Smooth muscle cell (in vitro differentiated cells): ENCODE measurements at regions not wholly inside any gene's neighbourhood (a gene's known extent, or its start where the extent isn't known, plus 50 kb on each side); places are given as distances from the start of the nearest gene placed in this dataset.
A peak's percentile ranks its signal among the peaks of the same experiment; 100 is the strongest.

ENCODE experiments used
- DNase-seq: peaks from one replicate; lab custom pipeline; 2025; ENCODE audit not compliant: unreplicated experiment; lab: John Stamatoyannopoulos, UW
- H2AFZ ChIP-seq: fragments of 200-600 bp; sonication (generic); 2 replicates; pipeline ENCODE4 v1.6.0; 2016; ENCODE audit warnings: antibody characterized with exemption, low read depth, mild to moderate bottlenecking
- H3F3A ChIP-seq: fragments of 200-600 bp; sonication (generic); 2 replicates; pipeline ENCODE4 v1.6.0; 2017; ENCODE audit warnings: antibody characterized with exemption, low read depth
- H3K27ac ChIP-seq: fragments of 200-600 bp; sonication (generic); 2 replicates; pipeline ENCODE4 v1.5.1; 2016; ENCODE audit warnings: low read depth, mild to moderate bottlenecking
- H3K27me3 ChIP-seq: fragments of 200-600 bp; sonication (generic); 2 replicates; pipeline ENCODE4 v1.6.1; 2016; ENCODE audit warnings: low read depth, mild to moderate bottlenecking
- H3K36me3 ChIP-seq: fragments of 200-600 bp; sonication (generic); 2 replicates; pipeline ENCODE4 v1.5.1; 2016; ENCODE audit warnings: low read depth
- H3K4me1 ChIP-seq: fragments of 200-600 bp; sonication (generic); 2 replicates; pipeline ENCODE4 v1.5.1; 2016; ENCODE audit warnings: low read depth
- H3K4me2 ChIP-seq: fragments of 200-600 bp; sonication (generic); 2 replicates; pipeline ENCODE4 v1.6.0; 2016; ENCODE audit warnings: mild to moderate bottlenecking
- H3K4me3 ChIP-seq: fragments of 200-600 bp; sonication (generic); 2 replicates; pipeline ENCODE4 v1.5.1; 2016; ENCODE audit warnings: mild to moderate bottlenecking
- H3K79me2 ChIP-seq: fragments of 200-600 bp; sonication (generic); 2 replicates; pipeline ENCODE4 v1.6.0; 2016; ENCODE audit warnings: low read depth, mild to moderate bottlenecking
- H3K9ac ChIP-seq: fragments of 200-600 bp; sonication (generic); 2 replicates; pipeline ENCODE4 v1.6.0; 2016; ENCODE audit warnings: low read depth
- H3K9me3 ChIP-seq: fragments of 200-600 bp; sonication (generic); replicated peaks from 2 replicates; pipeline ENCODE4 v1.5.1; 2016; ENCODE audit warnings: low read depth
- H4K20me1 ChIP-seq: fragments of 200-600 bp; sonication (generic); 2 replicates; pipeline ENCODE4 v1.6.0; 2016; ENCODE audit warnings: low read depth
- CTCF ChIP-seq: fragments of 200-600 bp; sonication (generic); IDR thresholded peaks from 2 replicates; pipeline ENCODE4 v1.5.1; 2017; ENCODE audit warnings: borderline replicate concordance, mild to moderate bottlenecking, antibody characterized with exemption; ENCODE audit not compliant: insufficient read depth, poor library complexity, severe bottlenecking
- WGBS: methylation state at CpG from one replicate; pipeline ENCODE4 v1.1.7; 2016; ENCODE audit warnings: low lambda C conversion rate; 5-methylcytosine and 5-hydroxymethylcytosine counted together

GRCh38 chr7:116417593-116418345 is 81.8 kb upstream of the CAV2 start:
- WGBS, result 47% methylated on average over 7 of the region's 7 CpGs
- H3K9me3 ChIP-seq, result no peaks in the 10 kb centered on the region
- H2AFZ ChIP-seq, result peak overlapping the region; percentile 86
- H3K36me3 ChIP-seq, result no peaks in the 10 kb centered on the region
- no peak overlapping the region for H3K4me3 ChIP-seq
- H3K4me1 ChIP-seq, result no peaks in the 10 kb centered on the region
- no peaks in the 10 kb centered on the region for H3K79me2 ChIP-seq
- no peaks in the 10 kb centered on the region for H3K27me3 ChIP-seq
- no peak overlapping the region for H3K9ac ChIP-seq
- peak overlapping the region; percentile 38 for H3K27ac ChIP-seq
- peak overlapping the region; percentile 58 for H3K4me2 ChIP-seq
- no peaks in the 10 kb centered on the region for H3F3A ChIP-seq
- no peaks in the 10 kb centered on the region for H4K20me1 ChIP-seq
- DNase-seq, result no peak
- no peak for TF ChIP-seq CTCF

GRCh38 chr7:116418524-116418923 is 81.0 kb upstream of the CAV2 start:
- no peaks in the 10 kb centered on the region for H3F3A ChIP-seq
- H3K27ac ChIP-seq, result no peak overlapping the region
- no peaks in the 10 kb centered on the region for H3K9me3 ChIP-seq
- H2AFZ ChIP-seq, result no peak overlapping the region
- DNase-seq, result no peak
- no peaks in the 10 kb centered on the region for H4K20me1 ChIP-seq
- no peaks in the 10 kb centered on the region for H3K79me2 ChIP-seq
- no peaks in the 10 kb centered on the region for H3K27me3 ChIP-seq
- no peak for TF ChIP-seq CTCF
- no peaks in the 10 kb centered on the region for H3K4me1 ChIP-seq
- H3K36me3 ChIP-seq, result no peaks in the 10 kb centered on the region
- H3K9ac ChIP-seq, result no peak overlapping the region
- no peak overlapping the region for H3K4me3 ChIP-seq
- H3K4me2 ChIP-seq, result no peak overlapping the region

GRCh38 chr7:116420003-116420402 is 79.5 kb upstream of the CAV2 start:
- Histone ChIP-seq H3K9me3 (no peaks in the 10 kb centered on the region), H3K27ac (no peak overlapping the region), H3K4me1 (no peaks in the 10 kb centered on the region), H3K4me2 (no peak overlapping the region), H3K27me3 (no peaks in the 10 kb centered on the region), H4K20me1 (no peaks in the 10 kb centered on the region), H3K79me2 (no peaks in the 10 kb centered on the region), H3K36me3 (no peaks in the 10 kb centered on the region), H3F3A (no peaks in the 10 kb centered on the region), H3K9ac (no peak overlapping the region), H3K4me3 (no peak overlapping the region), H2AFZ (no peak overlapping the region)
- 78% methylated on average over 3 of the region's 3 CpGs for WGBS
- TF ChIP-seq CTCF, result no peak
- DNase-seq, result no peak

- Histone ChIP-seq H3K27me3 (no peaks in the 10 kb centered on the region), H3K9me3 (no peaks in the 10 kb centered on the region), H3K4me1 (no peaks in the 10 kb centered on the region), H3K9ac (no peak overlapping the region), H3K36me3 (no peaks in the 10 kb centered on the region), H3K4me3 (no peak overlapping the region), H2AFZ (no peak overlapping the region), H4K20me1 (no peaks in the 10 kb centered on the region), H3K27ac (no peak overlapping the region), H3K79me2 (no peaks in the 10 kb centered on the region), H3F3A (no peaks in the 10 kb centered on the region), H3K4me2 (no peak overlapping the region)
- no peak for TF ChIP-seq CTCF
- 97% methylated on average over 1 of the region's 1 CpG for WGBS
- DNase-seq, result no peak
These were observed 78.2 kb upstream of the CAV2 start for GRCh38 chr7:116421298-116421697.
